Activated CD8-positive, alpha-beta T cell treated with anti-CD3 and anti-CD28 coated beads for 36 hours (primary cell): ENCODE measurements at regions not wholly inside any gene's neighbourhood (a gene's known extent, or its start where the extent isn't known, plus 50 kb on each side); places are given as distances from the start of the nearest gene placed in this dataset.

Experiments
- ATAC-seq: fragments of 200-7000 bp; cut with Tn5 transposase; one replicate; pipeline ENCODE4 v1.10.0; 2021; ENCODE audit warnings: mild to moderate bottlenecking, moderate library complexity
- CTCF ChIA-PET: fragments of 350-600 bp; sonication (Branson Sonifier 250); formaldehyde crosslinking; loops from one replicate; lab custom pipeline; 2021; ENCODE audit warnings: antibody characterized with exemption; lab: Charles Lee
- POLR2A ChIA-PET: fragments of 350-600 bp; sonication (Branson Sonifier 250); formaldehyde crosslinking; loops from one replicate; lab custom pipeline; 2021; ENCODE audit warnings: antibody characterized with exemption; lab: Charles Lee
- DNase-seq: peaks from one replicate; pipeline ENCODE4 v3.0.0-alpha.2; 2020
- H3K27ac Mint-ChIP-seq: one replicate; pipeline ENCODE4 v1.8.0; 2021; ENCODE audit warnings: mild to moderate bottlenecking, mixed read lengths
- H3K27me3 Mint-ChIP-seq: one replicate; pipeline ENCODE4 v1.8.0; 2021; ENCODE audit warnings: mixed read lengths
- H3K36me3 Mint-ChIP-seq: one replicate; pipeline ENCODE4 v1.8.0; 2021; ENCODE audit warnings: low read depth, mixed read lengths
- H3K4me1 Mint-ChIP-seq: one replicate; pipeline ENCODE4 v1.8.0; 2021; ENCODE audit warnings: low read depth, mixed read lengths
- H3K4me3 Mint-ChIP-seq: one replicate; pipeline ENCODE4 v1.8.0; 2021; ENCODE audit warnings: mild to moderate bottlenecking, moderate library complexity, mixed read lengths
- H3K9me3 Mint-ChIP-seq: one replicate; pipeline ENCODE4 v1.8.0; 2021; ENCODE audit warnings: mixed read lengths
- intact Hi-C: fragments of 100-400 bp; cut with micrococcal nuclease; formaldehyde crosslinking; loops from one replicate; pipeline ENCODE4 v1.10.0; 2022
- TF ChIP-seq, protein P1 (sequence below): fragments of 200-600 bp; IDR thresholded peaks from one replicate; pipeline ENCODE4 v1.8.0; 2022; ENCODE audit warnings: antibody characterized with exemption, mild to moderate bottlenecking

- Mint-ChIP-seq H3K27ac (no peak overlapping the region), H3K9me3 (peaks cover 5% of the 10 kb centered on the region), H3K4me3 (no peak overlapping the region), H3K27me3 (no peaks in the 10 kb centered on the region), H3K4me1 (no peaks in the 10 kb centered on the region), H3K36me3 (no peaks in the 10 kb centered on the region)
- ATAC-seq (no peak), DNase-seq (no peak)
- ChIA-PET CTCF (no interaction called here), POLR2A (no interaction called here)
- intact Hi-C loops, result no loop called here
- TF ChIP-seq, protein P1, sequence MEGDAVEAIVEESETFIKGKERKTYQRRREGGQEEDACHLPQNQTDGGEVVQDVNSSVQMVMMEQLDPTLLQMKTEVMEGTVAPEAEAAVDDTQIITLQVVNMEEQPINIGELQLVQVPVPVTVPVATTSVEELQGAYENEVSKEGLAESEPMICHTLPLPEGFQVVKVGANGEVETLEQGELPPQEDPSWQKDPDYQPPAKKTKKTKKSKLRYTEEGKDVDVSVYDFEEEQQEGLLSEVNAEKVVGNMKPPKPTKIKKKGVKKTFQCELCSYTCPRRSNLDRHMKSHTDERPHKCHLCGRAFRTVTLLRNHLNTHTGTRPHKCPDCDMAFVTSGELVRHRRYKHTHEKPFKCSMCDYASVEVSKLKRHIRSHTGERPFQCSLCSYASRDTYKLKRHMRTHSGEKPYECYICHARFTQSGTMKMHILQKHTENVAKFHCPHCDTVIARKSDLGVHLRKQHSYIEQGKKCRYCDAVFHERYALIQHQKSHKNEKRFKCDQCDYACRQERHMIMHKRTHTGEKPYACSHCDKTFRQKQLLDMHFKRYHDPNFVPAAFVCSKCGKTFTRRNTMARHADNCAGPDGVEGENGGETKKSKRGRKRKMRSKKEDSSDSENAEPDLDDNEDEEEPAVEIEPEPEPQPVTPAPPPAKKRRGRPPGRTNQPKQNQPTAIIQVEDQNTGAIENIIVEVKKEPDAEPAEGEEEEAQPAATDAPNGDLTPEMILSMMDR, result no peak
These were observed 1002.2 kb upstream of the FLRT2 start for GRCh38 chr14:84527706-84528105.

DNA sequence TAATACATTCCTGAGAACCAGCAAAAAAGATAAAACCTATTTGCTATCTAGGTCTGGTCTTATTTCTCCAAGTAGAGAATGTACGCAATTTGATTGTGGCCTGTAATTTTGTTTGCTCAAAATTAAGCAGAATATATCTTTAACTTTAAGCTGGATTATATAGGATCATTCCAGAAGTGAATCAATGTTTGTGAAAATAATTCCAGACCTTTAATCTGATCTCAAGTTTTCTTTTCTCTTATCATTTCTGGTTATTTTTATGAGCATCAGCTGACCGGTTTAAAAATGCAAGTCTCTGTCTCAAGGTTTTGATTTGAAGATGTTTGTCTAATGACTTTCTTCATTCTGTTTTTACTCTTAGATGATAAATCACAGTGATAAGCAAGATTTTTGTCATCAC, 997.9 kb upstream of the FLRT2 start:
- peaks cover 1% of the 10 kb centered on the region for H3K9me3 Mint-ChIP-seq
- CTCF ChIA-PET, result no interaction called here
- H3K4me3 Mint-ChIP-seq, result no peak overlapping the region
- H3K36me3 Mint-ChIP-seq, result no peaks in the 10 kb centered on the region
- ATAC-seq (no peak), DNase-seq (no peak)
- intact Hi-C loops, result no loop called here
- H3K27me3 Mint-ChIP-seq, result no peaks in the 10 kb centered on the region
- TF ChIP-seq, protein P1, result no peak
- no peaks in the 10 kb centered on the region for H3K4me1 Mint-ChIP-seq
- POLR2A ChIA-PET, result no interaction called here
- H3K27ac Mint-ChIP-seq, result no peak overlapping the region

DNA sequence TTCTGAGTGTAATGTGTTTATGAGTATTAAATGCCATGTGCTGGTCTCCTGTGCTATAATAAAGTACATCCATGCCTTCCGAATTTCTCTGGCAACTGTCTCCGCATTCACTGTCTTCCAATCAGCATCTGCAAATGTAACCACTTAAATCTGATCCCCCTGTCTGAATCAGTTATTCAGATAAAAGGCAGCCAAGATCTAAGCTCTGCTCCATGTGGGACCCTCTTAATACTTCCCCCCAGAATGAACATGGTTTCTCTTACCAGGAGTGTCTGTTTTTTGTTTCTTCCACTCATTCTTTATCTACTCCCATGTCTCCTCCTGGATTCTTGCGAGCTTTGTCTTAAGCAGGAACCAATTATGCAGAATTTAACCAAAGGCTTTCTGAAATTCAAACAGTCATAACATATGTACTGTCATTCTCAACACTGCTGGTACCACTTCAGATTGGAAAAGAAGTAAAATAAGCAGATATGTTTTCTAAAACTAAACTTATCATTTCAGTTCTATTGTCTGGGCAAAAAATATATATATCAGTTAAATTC, 996.7 kb upstream of the FLRT2 start:
- intact Hi-C loops, result no loop called here
- CTCF ChIA-PET, result no interaction called here
- no peaks in the 10 kb centered on the region for H3K36me3 Mint-ChIP-seq
- POLR2A ChIA-PET, result interaction anchor here (0.7 kb wide), 1 partner anchor 1736 kb away, joined by 3 read pairs; no protein-coding TSS in a partner anchor
- no peak overlapping the region for H3K4me3 Mint-ChIP-seq
- no peaks in the 10 kb centered on the region for H3K4me1 Mint-ChIP-seq
- TF ChIP-seq, protein P1, result no peak
- ATAC-seq, result no peak
- H3K27me3 Mint-ChIP-seq, result no peaks in the 10 kb centered on the region
- H3K9me3 Mint-ChIP-seq, result peaks cover 1% of the 10 kb centered on the region
- no peak overlapping the region for H3K27ac Mint-ChIP-seq
- no peak for DNase-seq

DNA sequence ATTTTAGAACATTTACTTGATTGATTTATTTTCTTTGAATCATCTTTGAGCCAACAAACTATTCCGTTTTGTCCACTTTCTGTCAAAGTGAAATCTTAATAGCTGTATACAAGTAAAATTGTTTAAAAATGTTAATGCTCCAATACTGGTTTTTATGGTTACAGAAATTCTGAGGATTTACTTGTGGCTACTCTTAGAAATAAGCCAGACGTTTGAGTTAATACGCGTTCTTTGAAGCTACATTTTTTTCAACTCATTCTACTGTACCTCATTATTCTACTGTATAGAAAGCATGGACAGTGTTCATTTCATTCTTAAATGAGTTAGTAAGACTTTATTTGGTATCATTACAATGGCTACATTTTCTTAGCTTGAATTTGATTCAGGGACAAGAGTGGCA, 996.2 kb upstream of the FLRT2 start:
- intact Hi-C loops, result no loop called here
- H3K9me3 Mint-ChIP-seq, result peaks cover 1% of the 10 kb centered on the region
- POLR2A ChIA-PET, result no interaction called here
- H3K4me1 Mint-ChIP-seq, result no peaks in the 10 kb centered on the region
- no peak overlapping the region for H3K27ac Mint-ChIP-seq
- H3K27me3 Mint-ChIP-seq, result no peaks in the 10 kb centered on the region
- DNase-seq, result no peak
- TF ChIP-seq, protein P1, result no peak
- no peaks in the 10 kb centered on the region for H3K36me3 Mint-ChIP-seq
- CTCF ChIA-PET, result no interaction called here
- H3K4me3 Mint-ChIP-seq, result no peak overlapping the region
- no peak for ATAC-seq

GRCh38 chr14:84535484-84535883, 994.5 kb upstream of the FLRT2 start:
- TF ChIP-seq, protein P1, result no peak
- H3K9me3 Mint-ChIP-seq, result no peaks in the 10 kb centered on the region
- intact Hi-C loops, result no loop called here
- DNase-seq (no peak), ATAC-seq (no peak)
- CTCF ChIA-PET, result no interaction called here
- no peaks in the 10 kb centered on the region for H3K36me3 Mint-ChIP-seq
- no peaks in the 10 kb centered on the region for H3K27me3 Mint-ChIP-seq
- no peak overlapping the region for H3K27ac Mint-ChIP-seq
- POLR2A ChIA-PET, result no interaction called here
- no peaks in the 10 kb centered on the region for H3K4me1 Mint-ChIP-seq
- H3K4me3 Mint-ChIP-seq, result no peak overlapping the region
